ENCODE measurements at regions not wholly inside any gene's neighbourhood (a gene's known extent, or its start where the extent isn't known, plus 50 kb on each side); places are given as distances from the start of the nearest gene placed in this dataset.

DNA sequence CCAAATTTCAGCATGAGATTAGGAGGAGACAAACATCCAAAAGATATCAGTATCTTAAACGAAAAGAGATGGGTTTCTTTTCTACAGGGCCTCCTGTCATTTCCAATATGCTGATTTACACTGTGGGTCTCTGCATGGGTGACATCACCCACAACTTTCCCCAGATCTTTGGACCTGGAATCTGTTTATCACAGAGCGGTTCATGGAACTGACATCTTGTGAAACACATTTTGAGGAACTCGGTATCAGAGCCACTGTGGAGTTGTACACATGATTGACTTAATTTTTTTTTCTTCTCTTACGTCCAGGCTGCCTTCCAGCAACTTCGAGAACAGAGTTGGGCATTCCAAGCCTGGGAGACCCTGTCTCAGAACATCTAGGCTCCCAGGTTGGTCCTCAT is 80.2 kb upstream of the SERP2 start:
- DNase-seq, result no peak

- no peak for DNase-seq
Measured at GRCh38 chr13:44293908-44294735, 79.5 kb upstream of the SERP2 start.

- no peak for DNase-seq
Measured at GRCh38 chr13:44294876-44295275, 78.7 kb upstream of the SERP2 start.

GRCh38 chr13:44296856-44297255 is 76.8 kb upstream of the SERP2 start:
- DNase-seq, result no peak

DNA sequence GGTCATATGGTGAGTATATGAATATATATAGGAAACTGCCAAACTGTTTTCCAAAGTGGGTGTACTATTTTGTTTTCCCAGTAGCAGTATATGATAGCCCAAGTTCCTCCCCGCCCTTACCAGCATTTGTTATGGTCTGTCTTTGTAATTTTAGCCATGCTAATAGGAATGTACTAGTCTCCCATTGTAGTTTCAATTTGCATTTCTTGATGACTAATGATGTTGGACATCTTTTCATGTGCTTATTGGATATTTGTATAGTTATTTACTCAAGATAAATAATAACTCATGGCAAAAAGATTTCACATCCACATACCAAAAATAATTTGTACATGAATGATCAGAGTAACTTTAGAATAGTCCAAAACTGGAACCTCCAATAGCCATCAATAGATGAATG is 75.3 kb upstream of the SERP2 start:
- DNase-seq, result no peak

DNA sequence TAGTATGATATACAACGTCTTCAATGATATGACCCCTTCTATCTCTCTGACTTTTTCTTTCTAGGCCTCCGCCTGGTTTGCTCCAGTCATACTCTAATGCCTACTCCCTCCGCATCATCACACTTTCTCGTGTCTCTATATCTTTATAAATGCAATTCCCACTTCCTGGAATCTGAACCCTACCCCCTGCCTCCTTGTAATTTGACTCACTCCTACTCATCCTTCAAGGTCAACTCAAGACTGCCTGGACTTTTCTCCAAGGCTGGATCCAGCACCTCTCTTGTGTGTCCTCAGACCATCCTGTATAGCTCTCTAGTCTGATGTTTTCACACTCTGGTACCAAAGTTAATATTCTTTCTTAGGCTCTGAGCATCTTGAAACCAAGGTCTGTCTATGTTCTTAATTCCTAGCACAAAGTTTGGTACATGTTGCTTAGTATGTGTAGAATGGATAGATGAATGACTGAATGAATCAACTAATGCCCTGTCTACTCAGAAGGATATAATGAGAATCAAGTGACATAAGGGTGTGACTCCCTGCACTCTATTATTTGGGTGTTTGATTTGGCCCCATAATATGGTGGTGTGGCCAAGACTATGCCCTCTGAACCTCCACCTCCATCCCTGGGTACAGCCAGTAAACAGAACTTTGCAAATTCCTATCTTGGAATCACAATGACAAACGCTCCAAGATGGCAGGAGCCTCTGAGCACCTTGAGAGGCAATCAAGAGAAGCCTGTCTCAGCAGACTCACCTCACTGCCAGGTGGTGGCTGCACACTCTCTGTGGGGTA is 74.3 kb upstream of the SERP2 start:
- DNase-seq, result peak; percentile 38

GRCh38 chr13:44300895-44301638 is 72.6 kb upstream of the SERP2 start:
- peak; percentile 85 for DNase-seq

DNA sequence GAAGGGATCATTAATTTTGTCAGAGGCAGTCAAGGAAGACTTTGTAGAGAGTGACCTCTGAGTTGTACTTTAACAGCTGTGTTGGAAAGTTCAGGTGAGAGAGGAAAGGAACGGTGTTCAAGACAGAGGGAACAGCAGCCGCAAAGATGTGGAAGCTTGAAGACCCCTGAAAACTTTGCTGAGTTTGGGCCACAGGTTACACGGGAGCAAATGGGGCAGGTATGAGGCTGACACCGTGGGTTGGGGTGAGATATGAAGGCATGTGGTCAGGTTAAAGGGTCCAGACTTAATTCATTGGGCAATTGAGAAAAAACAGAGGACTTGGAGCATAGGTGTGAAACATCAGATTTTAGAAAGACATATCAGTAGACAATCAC is 72.0 kb upstream of the SERP2 start:
- DNase-seq, result no peak

GRCh38 chr13:44302233-44302632 is 71.4 kb upstream of the SERP2 start:
- peak; percentile 55 for DNase-seq

DNA sequence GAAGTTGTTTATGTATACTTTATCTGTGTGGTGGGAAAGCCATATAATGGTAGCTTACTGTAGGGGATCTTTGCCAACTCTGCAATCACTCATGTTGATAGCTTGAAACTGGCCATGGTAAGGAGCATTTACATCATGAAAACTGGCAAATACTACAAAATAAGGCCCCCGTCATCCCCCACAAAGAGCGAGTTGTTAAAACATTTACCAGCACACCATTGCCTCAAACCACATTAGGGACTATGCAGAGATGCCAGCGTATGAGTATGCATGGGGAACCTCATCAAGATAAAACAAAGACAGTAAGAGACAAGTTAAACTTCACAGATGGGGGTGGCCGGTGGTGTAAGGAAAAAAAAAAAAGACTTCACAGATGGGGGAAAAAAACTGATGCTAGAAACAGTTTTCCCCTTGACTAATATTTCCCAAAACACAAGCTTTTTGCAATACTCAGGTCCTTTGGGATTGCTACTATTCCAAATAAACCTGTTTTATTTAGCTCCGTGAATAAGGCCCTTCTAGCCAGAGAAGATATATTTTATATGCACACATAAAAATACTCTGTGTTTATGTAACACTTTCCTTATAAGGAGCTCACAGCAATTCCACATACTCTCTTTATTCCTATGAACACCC is 70.6 kb upstream of the SERP2 start:
- DNase-seq, result peak; percentile 31

- DNase-seq, result no peak
Measured at GRCh38 chr13:44303681-44304432, 69.8 kb upstream of the SERP2 start.

- DNase-seq, result no peak
Measured at GRCh38 chr13:44304433-44304725, 69.2 kb upstream of the SERP2 start.

- no peak for DNase-seq
Measured at GRCh38 chr13:44305286-44305685, 68.3 kb upstream of the SERP2 start.

- DNase-seq, result no peak
Measured at GRCh38 chr13:44305917-44306370, 67.7 kb upstream of the SERP2 start.

- DNase-seq, result peak; percentile 95
Measured at GRCh38 chr13:44306371-44307192, 67.0 kb upstream of the SERP2 start.

- no peak for DNase-seq
Measured at GRCh38 chr13:44307255-44307654, 66.4 kb upstream of the SERP2 start.

- DNase-seq, result no peak
Measured at GRCh38 chr13:44307844-44308243, 65.8 kb upstream of the SERP2 start.

GRCh38 chr13:44308352-44308751 is 65.3 kb upstream of the SERP2 start:
- DNase-seq, result no peak

DNA sequence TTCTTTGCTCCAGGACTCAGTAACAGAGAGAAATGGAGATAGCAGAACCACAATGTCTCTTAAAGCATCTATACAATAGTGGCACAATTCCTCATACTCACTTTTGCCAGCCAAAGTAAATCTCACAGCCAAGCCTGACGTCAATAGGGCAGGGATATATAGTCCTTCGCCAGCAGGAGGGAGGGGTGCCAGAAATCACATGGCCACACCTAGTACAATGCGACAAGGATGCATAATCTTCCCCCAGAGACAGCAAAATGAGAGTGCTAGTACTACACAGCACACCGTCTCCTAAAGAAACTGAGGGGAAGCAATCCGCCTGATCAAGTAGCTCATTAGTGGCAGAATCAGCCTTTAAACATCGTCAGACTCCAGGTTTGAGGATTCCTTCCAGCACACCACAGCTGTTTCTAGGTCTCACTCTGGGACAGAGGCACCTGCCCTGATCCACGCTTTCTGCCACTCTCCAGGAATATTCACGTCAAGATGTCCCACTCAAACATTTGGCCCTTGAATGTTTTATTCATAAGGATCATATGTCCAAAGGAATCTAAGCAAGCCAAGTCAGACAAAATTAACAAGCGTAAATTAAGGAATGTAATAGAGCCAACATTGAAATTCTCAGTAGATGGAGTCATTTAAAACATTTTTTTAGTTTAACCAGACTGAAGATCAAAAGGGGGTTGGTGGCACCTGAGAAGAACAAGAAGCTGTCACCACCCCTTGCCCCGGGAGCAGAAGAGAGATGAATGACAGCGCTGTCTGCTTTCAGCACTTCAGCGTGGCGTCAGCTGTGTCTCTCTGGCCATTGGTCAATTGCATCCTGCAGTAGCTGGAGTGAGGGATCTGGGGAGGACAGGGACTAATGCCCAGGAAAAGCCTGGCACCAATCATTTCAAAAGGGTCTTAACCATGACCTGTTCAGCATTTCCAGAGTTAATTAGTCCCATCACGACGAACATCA is 63.5 kb upstream of the SERP2 start:
- DNase-seq, result no peak

Data from NCI-H226 (cell line).